Lower leg skin (tissue), 3 donors: ENCODE measurements at regions not wholly inside any gene's neighbourhood (a gene's known extent, or its start where the extent isn't known, plus 50 kb on each side); places are given as distances from the start of the nearest gene placed in this dataset.

Experiments
- CTCF ChIP-seq, 3 donors: fragments of 450-650 bp; IDR thresholded peaks; one replicate each; pipeline ENCODE4 v1.5.1; 2016; ENCODE audit warnings: antibody characterized with exemption in 3 of 3, mild to moderate bottlenecking in 3 of 3, moderate library complexity in 2 of 3
- POLR2A ChIP-seq, 2 donors: fragments of 450-650 bp; IDR thresholded peaks; one replicate each; pipeline ENCODE4 v1.6.1; 2016 to 2017; ENCODE audit warnings: antibody characterized with exemption in 2 of 2, mild to moderate bottlenecking in 1 of 2, moderate library complexity in 1 of 2

GRCh38 chr3:178198329-178198728, 337.9 kb upstream of the KCNMB2 start:
- no peak for TF ChIP-seq POLR2A (IDR thresholded peaks at IDR 0.05)
- no peak for TF ChIP-seq CTCF (IDR thresholded peaks at IDR 0.05)
